Gastrocnemius medialis (tissue), 4 donors: ENCODE measurements at regions not wholly inside any gene's neighbourhood (a gene's known extent, or its start where the extent isn't known, plus 50 kb on each side); places are given as distances from the start of the nearest gene placed in this dataset.

Experiments used
- ATAC-seq, 2 donors: fragments of 150-250 bp; one replicate each; pipeline ENCODE4 v1.9.1; 2016
- DNase-seq, 2 donors: peaks; one replicate each; pipeline ENCODE4 v3.0.0-alpha.2; 2019
- H3K27ac ChIP-seq, 4 donors: fragments of 200-600 bp; sonication (generic); 1 replicate in 1 of 4; 2 replicates in 3 of 4; pipeline ENCODE4 v1.5.1; 2016 to 2018; ENCODE audit warnings: mild to moderate bottlenecking in 2 of 4, moderate library complexity in 1 of 4
- H3K27me3 ChIP-seq, 3 donors: fragments of 200-600 bp; sonication (generic) in 2 of 3; 1 replicate in 1 of 3; 2 replicates in 2 of 3; pipeline versions ENCODE4 v1.5.1 to v1.6.0; 2016 to 2019; ENCODE audit warnings: mild to moderate bottlenecking in 1 of 3, moderate library complexity in 1 of 3
- H3K36me3 ChIP-seq, 2 donors: fragments of 200-600 bp; sonication (generic) in 1 of 2; one replicate each; pipeline ENCODE4 v1.5.1; 2017 to 2018
- H3K4me1 ChIP-seq, 2 donors: fragments of 200-600 bp; sonication (generic) in 1 of 2; one replicate each; pipeline ENCODE4 v1.5.1; 2016 to 2017; ENCODE audit warnings: mild to moderate bottlenecking in 2 of 2
- H3K4me3 ChIP-seq, 4 donors: fragments of 200-600 bp; sonication (generic) in 3 of 4; 1 replicate in 1 of 4; 2 replicates in 3 of 4; pipeline ENCODE4 v1.5.1; 2016 to 2019; ENCODE audit warnings: mild to moderate bottlenecking in 2 of 4
- H3K9me3 ChIP-seq, 3 donors: fragments of 200-600 bp; sonication (generic) in 2 of 3; 1 replicate in 1 of 3; 2 replicates in 2 of 3; pipeline ENCODE4 v1.5.1; 2016 to 2019
- CTCF ChIP-seq, 5 experiments: fragments of 450-650 bp in 3 of 5; fragments of 200-600 bp in 2 of 5; sonication (generic) in 2 of 5; IDR thresholded peaks in 4 of 5; conservative IDR thresholded peaks in 1 of 5; 1 replicate in 4 of 5; 2 replicates in 1 of 5; pipeline ENCODE4 v1.5.1; 2016 to 2019; ENCODE audit warnings: antibody characterized with exemption in 5 of 5, mild to moderate bottlenecking in 3 of 5, moderate library complexity in 3 of 5
- POLR2A ChIP-seq, 2 donors: fragments of 450-650 bp; IDR thresholded peaks; one replicate each; pipeline ENCODE4 v1.6.1; 2017; ENCODE audit warnings: antibody characterized with exemption in 2 of 2, mild to moderate bottlenecking in 2 of 2, moderate library complexity in 2 of 2
- in situ Hi-C, 4 donors: fragments of 200-750 bp; cut with MboI; loops; one replicate each; pipeline versions ENCODE4 v1.15.0 to v1.8.0; 2017; ENCODE audit warnings: low sequenced_read_pairs in 4 of 4
- intact Hi-C: fragments of 100-400 bp; cut with DNase I; formaldehyde crosslinking; loops from one replicate; pipeline ENCODE4 v1.15.1; 2023; ENCODE audit warnings: low total_unique reads

DNA sequence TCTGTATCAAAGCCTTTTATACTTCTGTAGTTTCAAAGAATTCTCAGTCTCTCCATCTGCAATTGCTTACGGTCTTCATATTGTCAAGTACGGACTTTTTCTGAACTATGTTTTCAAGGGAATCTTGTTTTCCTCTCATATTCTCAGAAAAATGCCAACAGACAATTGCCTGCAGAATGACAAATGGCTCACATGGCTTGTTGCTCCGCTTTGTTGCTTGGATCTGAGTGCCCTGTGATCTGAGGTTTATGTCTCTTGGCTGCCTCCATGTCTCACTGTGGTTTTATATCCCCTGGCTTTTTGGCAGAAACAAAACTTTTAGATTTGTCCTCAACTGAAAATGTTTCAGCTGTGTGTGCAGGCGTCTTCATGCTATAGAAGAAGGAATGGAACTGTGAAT is 285.4 kb upstream of the CHD6 start:
- DNase-seq (no peak), ATAC-seq (no peak)
- TF ChIP-seq CTCF (IDR thresholded peaks at IDR 0.05 in 4 of 5, conservative IDR thresholded peaks at IDR 0.05 in 1 of 5) = no peak
- no peak for TF ChIP-seq POLR2A (IDR thresholded peaks at IDR 0.05)
- H3K36me3 ChIP-seq = no peaks in the 10 kb centered on the region
- H3K4me1 ChIP-seq = no peaks in the 10 kb centered on the region
- no peak overlapping the region for H3K4me3 ChIP-seq
- H3K27me3 ChIP-seq = no peaks in the 10 kb centered on the region
- H3K27ac ChIP-seq = no peak overlapping the region
- intact Hi-C loops (no loop called here), in situ Hi-C loops (no loop called here)
- no peaks in the 10 kb centered on the region for H3K9me3 ChIP-seq

DNA sequence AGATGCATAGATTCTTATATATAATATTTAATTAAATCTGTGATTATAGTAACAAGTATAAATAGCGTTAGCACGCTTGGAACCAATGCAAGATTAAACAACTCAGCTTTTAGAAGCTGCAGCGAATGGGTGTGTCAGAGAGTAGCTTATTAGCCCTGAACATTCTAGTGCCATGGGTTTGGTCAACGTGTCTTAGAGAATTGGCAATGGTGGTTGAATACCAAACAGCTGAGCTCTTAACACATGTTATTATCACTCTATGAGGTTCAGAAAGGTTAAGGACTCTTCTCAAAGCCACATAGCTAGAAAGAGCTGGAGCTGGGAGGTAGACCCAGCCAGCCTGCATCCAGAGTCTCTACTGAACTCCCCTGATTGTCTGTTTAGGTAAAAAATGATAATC is 284.2 kb upstream of the CHD6 start:
- no peaks in the 10 kb centered on the region for H3K27me3 ChIP-seq
- H3K27ac ChIP-seq = no peak overlapping the region
- no peaks in the 10 kb centered on the region for H3K36me3 ChIP-seq
- H3K4me3 ChIP-seq = no peak overlapping the region
- DNase-seq = no peak
- TF ChIP-seq CTCF (IDR thresholded peaks at IDR 0.05 in 4 of 5, conservative IDR thresholded peaks at IDR 0.05 in 1 of 5) = no peak
- TF ChIP-seq POLR2A (IDR thresholded peaks at IDR 0.05) = no peak
- H3K4me1 ChIP-seq = no peaks in the 10 kb centered on the region
- no peak for ATAC-seq
- in situ Hi-C loops = no loop called here
- H3K9me3 ChIP-seq = no peaks in the 10 kb centered on the region
- intact Hi-C loops = no loop called here

- H3K36me3 ChIP-seq = no peaks in the 10 kb centered on the region
- in situ Hi-C loops (no loop called here), intact Hi-C loops (no loop called here)
- H3K4me3 ChIP-seq = no peak overlapping the region
- no peaks in the 10 kb centered on the region for H3K9me3 ChIP-seq
- H3K27me3 ChIP-seq = no peaks in the 10 kb centered on the region
- DNase-seq (no peak), ATAC-seq (no peak)
- H3K27ac ChIP-seq = no peak overlapping the region
- TF ChIP-seq CTCF (IDR thresholded peaks at IDR 0.05 in 4 of 5, conservative IDR thresholded peaks at IDR 0.05 in 1 of 5) (no peak), POLR2A (IDR thresholded peaks at IDR 0.05) (no peak)
- H3K4me1 ChIP-seq = no peaks in the 10 kb centered on the region
Observed at GRCh38 chr20:41900201-41900691, 282.1 kb upstream of the CHD6 start.

DNA sequence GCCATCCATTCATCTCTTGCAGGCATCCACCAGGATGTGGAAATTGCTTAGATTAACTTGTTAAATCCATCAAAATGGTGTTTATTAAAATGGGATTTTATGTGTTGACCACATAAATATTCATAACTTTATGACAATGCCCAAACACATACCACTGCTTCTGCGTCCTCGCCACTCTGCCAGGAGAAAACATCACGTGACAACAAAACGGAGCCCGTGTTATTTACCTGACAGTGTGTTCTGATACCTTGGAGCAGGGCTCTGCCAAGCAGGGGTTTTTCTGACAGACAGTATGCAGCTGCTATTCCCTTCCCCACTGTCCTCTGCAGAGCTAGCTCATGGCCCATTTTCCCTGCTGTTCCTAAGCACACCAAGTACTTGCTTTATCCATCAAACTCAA is 279.5 kb upstream of the CHD6 start:
- no peak for TF ChIP-seq CTCF (IDR thresholded peaks at IDR 0.05 in 4 of 5, conservative IDR thresholded peaks at IDR 0.05 in 1 of 5)
- no peak for TF ChIP-seq POLR2A (IDR thresholded peaks at IDR 0.05)
- Histone ChIP-seq H3K36me3 (no peaks in the 10 kb centered on the region), H3K27me3 (no peaks in the 10 kb centered on the region), H3K9me3 (no peaks in the 10 kb centered on the region), H3K4me1 (no peaks in the 10 kb centered on the region), H3K4me3 (no peak overlapping the region), H3K27ac (no peak overlapping the region)
- in situ Hi-C loops = loop anchor here in 1 of 4 donors (25.0 kb wide), 1 partner anchor 1290 kb away; the partner anchor contains the start of gene PTPRT
- intact Hi-C loops = no loop called here
- DNase-seq (no peak), ATAC-seq (no peak)
